ENCODE measurements at regions not wholly inside any gene's neighbourhood (a gene's known extent, or its start where the extent isn't known, plus 50 kb on each side); places are given as distances from the start of the nearest gene placed in this dataset.

- TF ChIP-seq EZH2phosphoT487 (IDR thresholded peaks at IDR 0.05; ENCODE audit: borderline replicate concordance) (no peak), SP1 (IDR thresholded peaks at IDR 0.05; ENCODE audit: low read depth) (no peak), CTCF (IDR thresholded peaks at IDR 0.05 in 2 of 3, conservative IDR thresholded peaks at IDR 0.05 in 1 of 3; ENCODE audit: borderline replicate concordance in 1 of 3, insufficient read depth in 1 of 3, low read depth in 2 of 3, low read length in 2 of 3) (no peak), POLR2A (IDR thresholded peaks at IDR 0.05; ENCODE audit: borderline replicate concordance, extremely low read depth, insufficient read depth, insufficient read length) (no peak), EZH2 (IDR thresholded peaks at IDR 0.05) (no peak), JUND (IDR thresholded peaks at IDR 0.05) (no peak), REST (IDR thresholded peaks at IDR 0.05; ENCODE audit: low read depth) (no peak)
These were observed 408.8 kb downstream of the INSC start for GRCh38 chr11:15523543-15523942.

Data from HCT116 (cell line).